Keratinocyte (primary cell): ENCODE measurements at regions not wholly inside any gene's neighbourhood (a gene's known extent, or its start where the extent isn't known, plus 50 kb on each side); places are given as distances from the start of the nearest gene placed in this dataset.

ENCODE experiments used
- EZH2 ChIP-seq: IDR thresholded peaks from one replicate; pipeline ENCODE4 v1.6.1; 2012; ENCODE audit warnings: inconsistent platforms, mild to moderate bottlenecking, low read length, moderate library complexity
- TF ChIP-seq, protein P1 (sequence below), 3 experiments: IDR thresholded peaks in 1 of 3; conservative IDR thresholded peaks in 1 of 3; optimal IDR thresholded peaks in 1 of 3; 2 replicates in 2 of 3; 3 replicates in 1 of 3; pipeline versions ENCODE3 to v1.5.1; 2011; ENCODE audit warnings: low read length in 3 of 3, mild to moderate bottlenecking in 3 of 3, moderate library complexity in 2 of 3, control low read depth in 1 of 3, inconsistent platforms in 1 of 3; ENCODE audit not compliant: insufficient read depth in 2 of 3; ENCODE audit errors: extremely low read depth in 1 of 3

DNA sequence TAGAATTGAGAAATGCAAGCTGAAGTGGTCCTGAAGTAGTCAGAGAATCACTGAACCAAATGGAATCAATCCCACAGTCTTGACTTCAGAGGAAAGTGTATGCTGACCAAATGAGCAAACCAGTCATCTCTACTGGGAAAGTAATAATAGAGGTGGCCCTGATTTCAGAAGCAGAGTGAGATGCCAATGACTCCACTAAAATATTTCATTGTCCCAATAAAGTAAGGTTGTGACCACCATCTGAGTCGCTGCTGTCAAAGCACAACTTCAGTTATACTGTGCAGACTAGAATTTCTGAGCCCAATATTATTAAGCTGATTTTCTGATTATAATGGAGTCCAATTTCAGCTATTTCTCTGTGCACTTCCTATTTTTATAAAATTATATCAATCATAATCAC, 334.4 kb upstream of the THBS1 start:
- TF ChIP-seq, protein P1, sequence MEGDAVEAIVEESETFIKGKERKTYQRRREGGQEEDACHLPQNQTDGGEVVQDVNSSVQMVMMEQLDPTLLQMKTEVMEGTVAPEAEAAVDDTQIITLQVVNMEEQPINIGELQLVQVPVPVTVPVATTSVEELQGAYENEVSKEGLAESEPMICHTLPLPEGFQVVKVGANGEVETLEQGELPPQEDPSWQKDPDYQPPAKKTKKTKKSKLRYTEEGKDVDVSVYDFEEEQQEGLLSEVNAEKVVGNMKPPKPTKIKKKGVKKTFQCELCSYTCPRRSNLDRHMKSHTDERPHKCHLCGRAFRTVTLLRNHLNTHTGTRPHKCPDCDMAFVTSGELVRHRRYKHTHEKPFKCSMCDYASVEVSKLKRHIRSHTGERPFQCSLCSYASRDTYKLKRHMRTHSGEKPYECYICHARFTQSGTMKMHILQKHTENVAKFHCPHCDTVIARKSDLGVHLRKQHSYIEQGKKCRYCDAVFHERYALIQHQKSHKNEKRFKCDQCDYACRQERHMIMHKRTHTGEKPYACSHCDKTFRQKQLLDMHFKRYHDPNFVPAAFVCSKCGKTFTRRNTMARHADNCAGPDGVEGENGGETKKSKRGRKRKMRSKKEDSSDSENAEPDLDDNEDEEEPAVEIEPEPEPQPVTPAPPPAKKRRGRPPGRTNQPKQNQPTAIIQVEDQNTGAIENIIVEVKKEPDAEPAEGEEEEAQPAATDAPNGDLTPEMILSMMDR (optimal IDR thresholded peaks at IDR 0.05 in 1 of 3, IDR thresholded peaks at IDR 0.05 in 1 of 3, conservative IDR thresholded peaks at IDR 0.05 in 1 of 3; ENCODE audit: extremely low read depth in 1 of 3, insufficient read depth in 2 of 3, low read length in 3 of 3), result no peak
- no peak for TF ChIP-seq EZH2
